HL-60 (cell line): ENCODE measurements at regions not wholly inside any gene's neighbourhood (a gene's known extent, or its start where the extent isn't known, plus 50 kb on each side); places are given as distances from the start of the nearest gene placed in this dataset.

Experiments used
- DNase-seq, 2 experiments: peaks; one replicate each; pipeline ENCODE4 v3.0.0-alpha.2; 2010 to 2020; ENCODE audit warnings: low read depth in 1 of 2, low spot score in 1 of 2
- H3K27ac ChIP-seq: fragments of 250-450 bp; sonication (Bioruptor Pico); replicated peaks from 2 replicates; pipeline ENCODE4 v1.5.1; 2020; ENCODE audit warnings: mild to moderate bottlenecking, moderate library complexity
- H3K27me3 ChIP-seq: fragments of 250-450 bp; sonication (Bioruptor Pico); 2 replicates; pipeline ENCODE4 v1.5.1; 2021; ENCODE audit warnings: mild to moderate bottlenecking, moderate library complexity; ENCODE audit not compliant: insufficient read depth, poor library complexity, severe bottlenecking
- H3K4me3 ChIP-seq: replicated peaks from 2 replicates; pipeline ENCODE4 v1.5.1; 2011; ENCODE audit warnings: mild to moderate bottlenecking, control low read depth, low read length; ENCODE audit not compliant: insufficient read depth
- GABPA ChIP-seq: IDR thresholded peaks from 2 replicates; pipeline ENCODE4 v1.6.1; 2012; ENCODE audit warnings: low read depth
- POLR2AphosphoS5 ChIP-seq: IDR thresholded peaks from 2 replicates; pipeline ENCODE4 v1.6.1; 2012; ENCODE audit warnings: low read depth
- REST ChIP-seq: IDR thresholded peaks from 2 replicates; pipeline ENCODE4 v1.6.1; 2012; ENCODE audit warnings: low read depth; ENCODE audit not compliant: insufficient replicate concordance
- SPI1 ChIP-seq: IDR thresholded peaks from 2 replicates; pipeline ENCODE4 v1.6.1; 2012; ENCODE audit warnings: low read depth, mild to moderate bottlenecking, borderline replicate concordance
- TF ChIP-seq, protein P1 (sequence below): IDR thresholded peaks from one replicate; pipeline ENCODE4 v1.5.1; 2011; ENCODE audit warnings: low read length, control low read depth, inconsistent platforms; ENCODE audit not compliant: insufficient read depth

DNA sequence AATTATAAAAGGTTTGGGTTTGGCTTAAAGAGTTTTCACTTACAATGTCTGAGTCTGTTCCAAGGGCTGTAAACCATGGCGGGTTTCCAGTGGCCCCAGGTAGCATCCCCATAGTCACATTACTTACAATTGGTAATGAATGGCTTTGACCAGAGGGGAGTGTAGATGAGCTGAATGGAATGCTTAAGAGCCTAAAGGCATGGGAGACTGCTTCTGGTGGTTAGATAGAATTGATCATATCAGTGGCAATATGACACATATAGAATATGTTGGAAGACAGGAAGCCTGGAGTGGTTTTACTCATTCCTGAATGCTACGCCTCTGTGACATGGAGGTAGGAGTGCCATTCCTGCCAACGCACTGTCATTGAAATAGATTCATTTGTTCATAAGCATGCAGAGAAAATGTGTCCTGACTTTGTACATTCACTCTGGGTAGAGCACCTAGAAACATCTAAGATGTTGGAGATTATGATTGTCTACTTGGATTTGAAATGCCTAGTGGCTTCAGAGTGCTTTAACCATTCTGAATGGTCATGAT, 183.3 kb downstream of the BLID start:
- no peak overlapping the region for H3K4me3 ChIP-seq
- no peak for DNase-seq
- TF ChIP-seq POLR2AphosphoS5 (no peak), SPI1 (no peak), REST (no peak), GABPA (no peak)
- TF ChIP-seq, protein P1, sequence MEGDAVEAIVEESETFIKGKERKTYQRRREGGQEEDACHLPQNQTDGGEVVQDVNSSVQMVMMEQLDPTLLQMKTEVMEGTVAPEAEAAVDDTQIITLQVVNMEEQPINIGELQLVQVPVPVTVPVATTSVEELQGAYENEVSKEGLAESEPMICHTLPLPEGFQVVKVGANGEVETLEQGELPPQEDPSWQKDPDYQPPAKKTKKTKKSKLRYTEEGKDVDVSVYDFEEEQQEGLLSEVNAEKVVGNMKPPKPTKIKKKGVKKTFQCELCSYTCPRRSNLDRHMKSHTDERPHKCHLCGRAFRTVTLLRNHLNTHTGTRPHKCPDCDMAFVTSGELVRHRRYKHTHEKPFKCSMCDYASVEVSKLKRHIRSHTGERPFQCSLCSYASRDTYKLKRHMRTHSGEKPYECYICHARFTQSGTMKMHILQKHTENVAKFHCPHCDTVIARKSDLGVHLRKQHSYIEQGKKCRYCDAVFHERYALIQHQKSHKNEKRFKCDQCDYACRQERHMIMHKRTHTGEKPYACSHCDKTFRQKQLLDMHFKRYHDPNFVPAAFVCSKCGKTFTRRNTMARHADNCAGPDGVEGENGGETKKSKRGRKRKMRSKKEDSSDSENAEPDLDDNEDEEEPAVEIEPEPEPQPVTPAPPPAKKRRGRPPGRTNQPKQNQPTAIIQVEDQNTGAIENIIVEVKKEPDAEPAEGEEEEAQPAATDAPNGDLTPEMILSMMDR = no peak
- peaks cover 10% of the 10 kb centered on the region for H3K27me3 ChIP-seq
- no peak overlapping the region for H3K27ac ChIP-seq

GRCh38 chr11:121931748-121932352, 184.2 kb downstream of the BLID start:
- DNase-seq = no peak
- peaks cover 10% of the 10 kb centered on the region for H3K27me3 ChIP-seq
- TF ChIP-seq, protein P1 = no peak
- TF ChIP-seq POLR2AphosphoS5 (no peak), GABPA (no peak), SPI1 (no peak), REST (no peak)
- H3K27ac ChIP-seq = no peak overlapping the region
- H3K4me3 ChIP-seq = no peak overlapping the region

DNA sequence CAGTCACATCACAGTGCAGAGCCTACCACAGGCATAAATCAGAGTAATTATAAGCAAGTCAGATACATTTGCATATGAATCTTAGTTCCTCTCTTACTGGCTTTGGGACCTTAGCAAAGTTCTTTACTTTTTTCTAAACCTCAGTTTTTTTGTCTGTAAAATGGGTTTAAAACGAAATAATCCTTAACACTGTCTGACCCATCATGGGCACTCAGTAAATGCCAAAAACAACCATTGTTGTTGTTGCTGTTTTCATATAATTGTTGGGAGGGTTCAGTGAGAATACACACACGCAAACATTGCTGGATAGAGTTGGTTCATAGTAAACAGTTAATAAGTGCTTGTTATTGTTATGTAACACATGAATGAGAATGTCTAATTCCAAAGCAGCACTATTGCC, 184.9 kb downstream of the BLID start:
- TF ChIP-seq GABPA = no peak
- TF ChIP-seq POLR2AphosphoS5 = no peak
- TF ChIP-seq, protein P1 = no peak
- no peak for TF ChIP-seq SPI1
- no peak for TF ChIP-seq REST
- peaks cover 11% of the 10 kb centered on the region for H3K27me3 ChIP-seq
- DNase-seq = no peak
- no peak overlapping the region for H3K27ac ChIP-seq
- no peak overlapping the region for H3K4me3 ChIP-seq
